ENCODE measurements at regions not wholly inside any gene's neighbourhood (a gene's known extent, or its start where the extent isn't known, plus 50 kb on each side); places are given as distances from the start of the nearest gene placed in this dataset.
"Not testable (repeated sequence)": the region's sequence is repeated elsewhere in the genome, so short reads cannot be mapped to it uniquely, and the experiment has no call there.

- Histone ChIP-seq H3K9me3 (no peaks in the 10 kb centered on the region), H3K27ac (no peak overlapping the region), H3K4me3 (ENCODE audit: low read depth in 1 of 2, low read length in 1 of 2) (no peak overlapping the region), H3K4me1 (ENCODE audit: control insufficient read depth in 1 of 2, insufficient read depth in 1 of 2, low read depth in 1 of 2, low read length in 1 of 2) (no peaks in the 10 kb centered on the region), H3K27me3 (no peaks in the 10 kb centered on the region), H3K36me3 (no peaks in the 10 kb centered on the region)
- TF ChIP-seq CTCF (IDR thresholded peaks at IDR 0.05) = no peak
Measured at GRCh38 chr1:79151006-79151796, 144.7 kb upstream of the ADGRL4 start.

GRCh38 chr1:79150576-79150975, 144.0 kb upstream of the ADGRL4 start:
- no peaks in the 10 kb centered on the region for H3K36me3 ChIP-seq
- no peak overlapping the region for H3K27ac ChIP-seq

GRCh38 chr1:79138227-79138626, 131.7 kb upstream of the ADGRL4 start:
- H3K36me3 ChIP-seq; H3K4me1 ChIP-seq (ENCODE audit: control insufficient read depth in 1 of 2, insufficient read depth in 1 of 2, low read depth in 1 of 2, low read length in 1 of 2); H3K9me3 ChIP-seq; H3K27me3 ChIP-seq; H3K27ac ChIP-seq; H3K4me3 ChIP-seq (ENCODE audit: low read depth in 1 of 2, low read length in 1 of 2): not testable (repeated sequence)

More at GRCh38 chr1:79150576-79150975, 144.0 kb upstream of the ADGRL4 start:
- Histone ChIP-seq H3K9me3 (no peaks in the 10 kb centered on the region), H3K4me1 (ENCODE audit: control insufficient read depth in 1 of 2, insufficient read depth in 1 of 2, low read depth in 1 of 2, low read length in 1 of 2) (no peaks in the 10 kb centered on the region), H3K4me3 (ENCODE audit: low read depth in 1 of 2, low read length in 1 of 2) (no peak overlapping the region), H3K27me3 (no peaks in the 10 kb centered on the region)
- no peak for TF ChIP-seq CTCF (IDR thresholded peaks at IDR 0.05)

- Histone ChIP-seq H3K27ac (no peak overlapping the region), H3K9me3 (no peaks in the 10 kb centered on the region), H3K36me3 (no peaks in the 10 kb centered on the region), H3K4me3 (ENCODE audit: low read depth in 1 of 2, low read length in 1 of 2) (no peak overlapping the region), H3K4me1 (ENCODE audit: control insufficient read depth in 1 of 2, insufficient read depth in 1 of 2, low read depth in 1 of 2, low read length in 1 of 2) (no peaks in the 10 kb centered on the region), H3K27me3 (no peaks in the 10 kb centered on the region)
- TF ChIP-seq CTCF (IDR thresholded peaks at IDR 0.05) = no peak
Measured at GRCh38 chr1:79133774-79134364, 127.3 kb upstream of the ADGRL4 start.

GRCh38 chr1:79131626-79132025, 125.1 kb upstream of the ADGRL4 start:
- no peaks in the 10 kb centered on the region for H3K27me3 ChIP-seq
- H3K4me1 ChIP-seq (ENCODE audit: control insufficient read depth in 1 of 2, insufficient read depth in 1 of 2, low read depth in 1 of 2, low read length in 1 of 2) = no peaks in the 10 kb centered on the region
- H3K27ac ChIP-seq = no peak overlapping the region
- no peak overlapping the region for H3K4me3 ChIP-seq (ENCODE audit: low read depth in 1 of 2, low read length in 1 of 2)
- no peaks in the 10 kb centered on the region for H3K36me3 ChIP-seq
- no peaks in the 10 kb centered on the region for H3K9me3 ChIP-seq
- TF ChIP-seq CTCF (IDR thresholded peaks at IDR 0.05) = no peak

- Histone ChIP-seq H3K27ac (no peak overlapping the region), H3K4me1 (ENCODE audit: control insufficient read depth in 1 of 2, insufficient read depth in 1 of 2, low read depth in 1 of 2, low read length in 1 of 2) (no peaks in the 10 kb centered on the region), H3K36me3 (no peaks in the 10 kb centered on the region), H3K27me3 (no peaks in the 10 kb centered on the region), H3K4me3 (ENCODE audit: low read depth in 1 of 2, low read length in 1 of 2) (no peak overlapping the region), H3K9me3 (no peaks in the 10 kb centered on the region)
- no peak for TF ChIP-seq CTCF (IDR thresholded peaks at IDR 0.05)
Measured at GRCh38 chr1:79129914-79130313, 123.4 kb upstream of the ADGRL4 start.

All from neutrophil (primary cell).